ENCODE measurements at regions not wholly inside any gene's neighbourhood (a gene's known extent, or its start where the extent isn't known, plus 50 kb on each side); places are given as distances from the start of the nearest gene placed in this dataset.

- TF ChIP-seq CTCF (IDR thresholded peaks at IDR 0.05 in 8 of 11, conservative IDR thresholded peaks at IDR 0.05 in 3 of 11) (no peak), POLR2AphosphoS5 (IDR thresholded peaks at IDR 0.05) (no peak)
Measured at GRCh38 chr4:18103876-18104605, 82.5 kb upstream of the LCORL start.
